SK-N-SH (cell line): ENCODE measurements at regions not wholly inside any gene's neighbourhood (a gene's known extent, or its start where the extent isn't known, plus 50 kb on each side); places are given as distances from the start of the nearest gene placed in this dataset.

Experiments used
- POLR2AphosphoS5 ChIP-seq: IDR thresholded peaks from 2 replicates; pipeline ENCODE4 v1.6.1; 2012; ENCODE audit warnings: low read depth, low read length
- SIN3A ChIP-seq: IDR thresholded peaks from 2 replicates; pipeline ENCODE4 v1.6.1; 2012; ENCODE audit warnings: low read depth, mild to moderate bottlenecking, low read length, moderate library complexity, borderline replicate concordance
- TAF1 ChIP-seq: IDR thresholded peaks from 2 replicates; pipeline ENCODE4 v1.6.1; 2012; ENCODE audit warnings: low read depth, mild to moderate bottlenecking, low read length, moderate library complexity, borderline replicate concordance
- TF ChIP-seq, protein P1 (sequence below): fragments of 200-600 bp; sonication (generic); IDR thresholded peaks from 2 replicates; pipeline ENCODE4 v1.6.1; 2017; ENCODE audit warnings: antibody characterized with exemption, mild to moderate bottlenecking, moderate library complexity
- TF ChIP-seq, protein P2 (sequence below): fragments of 150-350 bp; IDR thresholded peaks from 2 replicates; pipeline ENCODE4 v1.6.1; 2016; ENCODE audit warnings: mild to moderate bottlenecking, low read depth, low read length

DNA sequence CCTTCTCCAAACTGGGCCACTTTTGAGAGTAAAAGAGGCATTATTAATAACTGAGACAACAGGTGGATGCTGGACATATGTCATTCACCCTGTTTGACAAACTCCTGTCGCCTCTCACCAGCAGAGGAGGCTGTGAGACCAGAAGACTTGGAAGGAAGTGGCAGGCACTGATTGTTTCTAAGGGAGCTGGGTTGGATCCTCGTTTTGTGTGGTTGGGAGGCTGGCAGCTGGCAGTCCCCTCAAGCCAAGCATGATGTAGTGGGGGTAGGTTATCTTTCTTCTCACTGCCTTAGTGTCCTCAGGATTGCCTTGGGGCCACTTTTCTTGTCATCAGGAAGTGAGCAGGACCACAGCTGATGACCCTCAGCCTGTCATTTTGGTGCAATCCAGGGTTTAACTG, 86.5 kb upstream of the KCNJ15 start:
- TF ChIP-seq POLR2AphosphoS5: no peak
- TF ChIP-seq, protein P1, sequence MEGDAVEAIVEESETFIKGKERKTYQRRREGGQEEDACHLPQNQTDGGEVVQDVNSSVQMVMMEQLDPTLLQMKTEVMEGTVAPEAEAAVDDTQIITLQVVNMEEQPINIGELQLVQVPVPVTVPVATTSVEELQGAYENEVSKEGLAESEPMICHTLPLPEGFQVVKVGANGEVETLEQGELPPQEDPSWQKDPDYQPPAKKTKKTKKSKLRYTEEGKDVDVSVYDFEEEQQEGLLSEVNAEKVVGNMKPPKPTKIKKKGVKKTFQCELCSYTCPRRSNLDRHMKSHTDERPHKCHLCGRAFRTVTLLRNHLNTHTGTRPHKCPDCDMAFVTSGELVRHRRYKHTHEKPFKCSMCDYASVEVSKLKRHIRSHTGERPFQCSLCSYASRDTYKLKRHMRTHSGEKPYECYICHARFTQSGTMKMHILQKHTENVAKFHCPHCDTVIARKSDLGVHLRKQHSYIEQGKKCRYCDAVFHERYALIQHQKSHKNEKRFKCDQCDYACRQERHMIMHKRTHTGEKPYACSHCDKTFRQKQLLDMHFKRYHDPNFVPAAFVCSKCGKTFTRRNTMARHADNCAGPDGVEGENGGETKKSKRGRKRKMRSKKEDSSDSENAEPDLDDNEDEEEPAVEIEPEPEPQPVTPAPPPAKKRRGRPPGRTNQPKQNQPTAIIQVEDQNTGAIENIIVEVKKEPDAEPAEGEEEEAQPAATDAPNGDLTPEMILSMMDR: peak; percentile 51
- TF ChIP-seq, protein P2, sequence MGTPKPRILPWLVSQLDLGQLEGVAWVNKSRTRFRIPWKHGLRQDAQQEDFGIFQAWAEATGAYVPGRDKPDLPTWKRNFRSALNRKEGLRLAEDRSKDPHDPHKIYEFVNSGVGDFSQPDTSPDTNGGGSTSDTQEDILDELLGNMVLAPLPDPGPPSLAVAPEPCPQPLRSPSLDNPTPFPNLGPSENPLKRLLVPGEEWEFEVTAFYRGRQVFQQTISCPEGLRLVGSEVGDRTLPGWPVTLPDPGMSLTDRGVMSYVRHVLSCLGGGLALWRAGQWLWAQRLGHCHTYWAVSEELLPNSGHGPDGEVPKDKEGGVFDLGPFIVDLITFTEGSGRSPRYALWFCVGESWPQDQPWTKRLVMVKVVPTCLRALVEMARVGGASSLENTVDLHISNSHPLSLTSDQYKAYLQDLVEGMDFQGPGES: no peak
- no peak for TF ChIP-seq SIN3A
- TF ChIP-seq TAF1: no peak
